NCI-H146 treated with DMSO at 0.1 percent for 48 hours (cell line): ENCODE measurements at regions not wholly inside any gene's neighbourhood (a gene's known extent, or its start where the extent isn't known, plus 50 kb on each side); places are given as distances from the start of the nearest gene placed in this dataset.
"Not testable (repeated sequence)": the region's sequence is repeated elsewhere in the genome, so short reads cannot be mapped to it uniquely, and the experiment has no call there.

Source experiments
- DNase-seq: peaks from one replicate; lab custom pipeline; 2025; ENCODE audit not compliant: unreplicated experiment; lab: John Stamatoyannopoulos, UW

DNA sequence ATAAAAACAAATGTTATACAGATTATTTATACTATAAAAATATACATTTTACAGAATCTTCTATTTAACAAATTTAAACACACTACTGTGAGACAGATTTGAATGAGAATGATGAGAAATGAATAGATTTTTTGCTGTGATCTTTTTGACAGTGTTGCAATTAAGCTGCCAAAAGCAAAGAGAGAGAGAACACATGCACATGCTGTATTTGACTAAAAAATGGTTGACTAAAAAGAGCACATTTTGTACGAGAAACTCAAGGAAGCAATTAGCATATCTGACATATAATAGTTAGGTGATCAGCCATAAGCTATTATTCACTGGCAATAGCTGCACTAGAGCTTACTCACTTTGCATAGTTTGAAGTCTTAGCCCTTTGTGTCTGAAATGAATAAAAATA lies 115.8 kb downstream of the SYT10 start:
- no peak for DNase-seq

DNA sequence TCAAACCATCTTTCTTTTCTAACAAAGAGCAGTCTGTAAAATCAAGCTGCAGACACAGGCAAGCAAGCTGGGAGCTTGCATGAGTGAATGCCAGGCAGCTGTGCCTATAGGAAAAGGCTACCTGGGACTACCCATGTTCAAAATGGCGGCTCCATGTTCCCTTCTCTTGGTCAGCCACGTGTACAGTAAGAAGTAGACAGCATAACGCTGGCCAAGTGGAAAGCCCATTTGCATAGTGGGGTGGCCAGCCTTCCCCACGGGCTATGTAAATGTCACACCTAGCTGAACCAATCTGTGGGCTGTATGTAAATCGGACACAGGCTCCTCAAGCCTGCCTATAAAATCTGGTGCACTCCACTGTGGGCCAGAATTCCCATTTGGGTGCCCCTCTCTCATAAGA lies 117.1 kb downstream of the SYT10 start:
- peak; percentile 55 for DNase-seq

DNA sequence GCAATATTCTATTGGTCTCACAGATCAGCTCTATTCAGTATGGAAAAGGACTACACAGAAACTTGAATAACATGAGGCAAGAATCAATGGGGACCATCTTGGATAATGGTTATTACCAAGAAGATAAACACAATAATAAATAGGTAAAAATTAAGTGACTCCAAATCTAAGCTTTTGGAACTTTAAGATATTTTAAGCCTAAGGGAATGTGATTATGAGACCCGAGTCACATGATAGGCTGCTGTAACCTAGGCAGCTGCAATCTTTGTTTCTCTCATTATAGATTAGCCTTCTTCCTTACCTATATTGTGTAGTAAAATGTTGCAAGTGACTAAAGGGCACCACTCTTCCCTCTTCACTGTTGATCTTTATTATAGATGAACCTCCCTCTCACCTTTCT lies 121.9 kb downstream of the SYT10 start:
- DNase-seq = no peak

DNA sequence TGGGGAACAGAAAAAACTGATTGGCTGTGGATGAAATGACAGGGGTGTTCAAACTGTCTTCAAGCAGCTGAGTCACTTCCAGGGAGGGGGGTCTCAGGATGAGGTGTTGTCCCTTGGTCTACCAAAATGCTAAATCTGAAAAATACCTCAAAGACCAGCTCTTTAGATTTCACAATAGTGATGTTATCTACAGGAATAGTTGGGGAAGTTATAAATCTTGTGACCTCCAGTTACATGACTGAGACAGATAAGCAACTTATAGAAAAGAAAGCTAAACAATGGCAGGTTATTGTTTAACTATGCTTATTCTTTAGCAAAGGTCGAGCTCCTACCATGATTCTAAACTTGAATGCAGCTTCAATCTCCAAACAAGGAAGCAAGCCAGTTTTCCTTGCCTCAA lies 125.4 kb downstream of the SYT10 start:
- DNase-seq = no peak

DNA sequence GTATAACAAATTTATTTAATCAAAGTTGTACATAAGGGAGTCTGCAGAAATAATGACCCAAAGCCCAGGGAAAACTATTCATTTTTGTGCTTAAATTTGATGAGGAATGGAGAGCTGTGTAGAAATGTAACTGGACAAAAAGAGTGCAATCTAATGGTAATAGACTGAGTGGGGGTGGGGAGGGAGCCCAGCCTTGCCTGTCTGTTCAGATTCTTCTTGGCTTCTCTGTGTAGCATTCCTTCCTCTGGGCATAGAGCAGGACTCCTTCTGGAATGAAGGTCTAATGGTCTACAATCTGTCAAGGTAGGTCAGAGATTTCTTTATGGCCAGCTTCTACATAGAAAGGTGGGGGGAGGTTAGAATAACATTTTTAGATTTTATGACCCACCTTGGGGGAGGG lies 126.1 kb downstream of the SYT10 start:
- no peak for DNase-seq

DNA sequence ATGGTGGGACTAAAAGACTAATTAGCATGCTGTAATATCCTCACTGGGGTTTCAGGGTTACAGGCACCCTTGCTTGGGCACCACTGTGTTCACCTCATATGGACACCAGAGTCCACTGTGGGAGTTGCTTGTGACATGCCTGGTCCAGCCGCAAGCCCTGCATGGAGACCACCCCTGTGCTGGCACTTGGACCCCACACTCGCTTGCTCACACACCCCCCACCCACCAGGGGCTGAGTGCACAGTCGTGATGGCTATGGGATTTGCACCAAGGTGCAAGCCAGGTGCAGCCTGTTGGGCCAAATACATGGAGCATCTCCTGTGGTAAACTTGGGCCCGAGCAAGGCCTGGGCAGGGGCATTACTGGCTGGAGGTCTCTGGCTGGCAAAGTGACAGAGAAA lies 129.1 kb downstream of the SYT10 start:
- DNase-seq = no peak

DNA sequence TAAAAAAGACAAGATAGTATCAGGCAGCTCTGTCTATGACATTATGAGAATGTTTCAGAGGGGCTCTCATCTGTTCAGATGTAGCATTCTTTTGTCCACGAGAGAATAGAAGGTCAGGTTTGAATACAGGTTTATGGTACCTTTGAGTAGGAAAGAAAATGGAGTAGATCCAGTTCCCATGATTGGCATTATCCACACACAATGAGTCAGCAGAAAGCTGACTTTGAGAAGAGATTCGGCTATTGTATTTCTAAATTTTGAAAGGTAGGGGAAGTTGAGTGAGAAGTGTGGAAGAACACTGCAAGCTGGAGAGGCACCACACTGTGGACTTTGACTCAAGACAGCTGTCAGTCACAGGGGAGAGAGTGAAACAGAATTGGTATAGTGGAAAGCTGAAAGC lies 135.4 kb downstream of the SYT10 start:
- no peak for DNase-seq

DNA sequence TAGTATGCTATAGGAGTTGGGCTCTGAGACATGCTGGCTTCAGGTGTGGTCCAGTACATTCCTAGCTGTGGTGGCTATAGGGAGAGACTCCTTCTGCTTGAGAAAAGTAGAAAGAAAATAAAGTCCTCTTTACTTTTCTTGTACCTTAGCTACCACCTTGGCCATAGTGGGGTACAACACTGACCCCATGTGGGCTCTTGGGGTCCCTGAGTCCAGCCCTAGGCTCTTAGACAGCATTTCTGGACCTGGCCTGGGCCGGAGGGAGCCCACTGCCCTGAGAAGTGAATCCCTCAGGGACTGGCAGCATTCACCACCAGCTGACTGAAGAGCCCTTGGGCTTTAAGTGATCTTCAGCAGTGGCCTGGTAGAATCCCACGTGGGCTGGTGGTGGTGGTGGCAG lies 143.1 kb downstream of the SYT10 start:
- no peak for DNase-seq

DNA sequence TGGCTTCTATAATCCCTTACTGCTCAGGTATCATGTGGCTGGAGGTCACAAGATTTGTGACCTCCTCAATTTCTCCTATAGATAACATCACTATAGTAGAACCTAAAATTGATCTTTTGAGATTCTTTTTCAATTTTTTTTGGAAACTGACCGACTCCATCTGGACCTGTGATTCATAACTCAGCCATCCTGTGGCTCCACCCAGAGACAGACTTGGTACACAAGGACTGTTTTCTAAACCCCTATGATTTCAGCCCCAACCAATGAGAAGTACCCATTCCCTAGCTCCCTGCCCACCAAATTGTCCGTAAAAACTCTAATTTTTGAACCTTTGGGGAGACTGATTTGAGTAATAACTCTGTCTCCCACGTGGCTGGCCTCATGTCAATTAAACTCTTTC lies 148.9 kb downstream of the SYT10 start:
- no peak for DNase-seq

DNA sequence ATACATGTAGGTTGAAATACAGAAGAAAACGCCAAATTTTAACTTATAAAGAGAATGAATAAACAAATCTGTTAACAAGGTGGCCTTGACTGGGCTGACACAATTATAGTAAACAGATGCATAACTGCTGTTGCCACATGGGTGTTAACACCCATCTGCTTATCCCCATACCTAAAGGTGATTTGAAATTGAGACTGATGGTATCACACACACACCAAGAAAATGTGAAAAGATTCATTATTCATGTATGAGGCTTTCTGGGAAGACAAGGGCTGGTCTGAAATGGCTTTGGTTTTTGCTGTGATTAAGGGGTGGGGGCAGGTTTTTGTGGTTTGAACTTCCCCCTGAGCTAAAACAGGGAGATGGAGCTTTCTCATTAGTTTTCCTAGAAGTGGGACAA lies 156.6 kb downstream of the SYT10 start:
- DNase-seq = no peak

DNA sequence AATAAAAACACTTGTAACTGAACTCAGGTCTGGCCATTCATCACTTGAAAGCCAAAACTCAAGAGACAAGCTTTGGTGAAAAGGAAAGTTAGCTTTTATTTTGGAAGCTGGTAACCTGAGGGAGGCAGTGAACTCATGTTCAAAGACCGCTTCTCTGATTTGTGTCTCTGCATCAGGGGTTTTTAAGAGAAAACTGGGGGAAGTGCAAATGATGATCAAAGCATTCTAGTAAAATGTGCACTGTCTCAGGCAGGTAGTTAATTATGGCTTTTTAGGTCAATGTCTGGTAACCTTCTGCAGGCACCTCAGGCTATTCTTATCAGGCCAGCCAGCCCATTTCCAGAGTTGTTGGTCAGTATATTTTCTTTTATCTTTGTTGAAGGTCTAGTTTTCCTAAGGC lies 162.2 kb downstream of the SYT10 start:
- DNase-seq = no peak

DNA sequence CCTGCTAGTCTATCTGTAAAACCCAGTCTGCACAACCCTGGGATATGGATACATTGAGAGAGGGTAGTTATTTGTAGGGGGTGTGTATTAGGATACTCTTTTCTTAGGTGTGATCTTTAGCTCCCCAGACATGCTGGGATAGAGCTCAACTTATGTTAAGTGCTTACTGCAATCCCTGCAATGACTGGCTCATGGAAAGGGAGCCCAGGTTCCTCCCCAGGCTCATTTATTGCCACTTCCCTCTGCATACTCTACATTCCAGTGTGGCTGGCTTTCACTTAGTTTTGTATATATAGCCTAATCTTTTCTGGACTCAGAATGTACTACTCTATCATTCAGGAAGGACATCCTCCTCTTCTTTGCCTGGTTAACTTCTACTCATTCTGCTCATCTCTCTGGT lies 172.0 kb downstream of the SYT10 start:
- DNase-seq = no peak

DNA sequence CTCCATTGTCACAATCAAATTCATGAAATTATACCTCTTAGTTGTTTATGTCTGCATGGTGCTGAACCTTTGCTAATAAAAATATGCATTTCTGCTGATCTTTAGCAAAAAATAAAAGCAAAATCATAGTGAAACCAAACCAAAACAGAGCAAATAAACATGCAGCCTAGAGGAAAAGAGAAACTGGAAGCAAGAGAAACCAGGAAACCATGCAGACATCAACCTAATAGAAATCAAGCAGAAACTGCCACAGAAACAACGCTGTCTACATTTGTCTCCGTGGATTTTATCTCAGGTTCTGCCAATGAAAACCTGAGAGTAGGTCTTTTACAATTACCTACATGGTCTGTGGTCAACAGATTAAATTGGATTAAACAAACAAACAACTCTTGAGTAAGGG lies 173.7 kb downstream of the SYT10 start:
- DNase-seq = no peak

DNA sequence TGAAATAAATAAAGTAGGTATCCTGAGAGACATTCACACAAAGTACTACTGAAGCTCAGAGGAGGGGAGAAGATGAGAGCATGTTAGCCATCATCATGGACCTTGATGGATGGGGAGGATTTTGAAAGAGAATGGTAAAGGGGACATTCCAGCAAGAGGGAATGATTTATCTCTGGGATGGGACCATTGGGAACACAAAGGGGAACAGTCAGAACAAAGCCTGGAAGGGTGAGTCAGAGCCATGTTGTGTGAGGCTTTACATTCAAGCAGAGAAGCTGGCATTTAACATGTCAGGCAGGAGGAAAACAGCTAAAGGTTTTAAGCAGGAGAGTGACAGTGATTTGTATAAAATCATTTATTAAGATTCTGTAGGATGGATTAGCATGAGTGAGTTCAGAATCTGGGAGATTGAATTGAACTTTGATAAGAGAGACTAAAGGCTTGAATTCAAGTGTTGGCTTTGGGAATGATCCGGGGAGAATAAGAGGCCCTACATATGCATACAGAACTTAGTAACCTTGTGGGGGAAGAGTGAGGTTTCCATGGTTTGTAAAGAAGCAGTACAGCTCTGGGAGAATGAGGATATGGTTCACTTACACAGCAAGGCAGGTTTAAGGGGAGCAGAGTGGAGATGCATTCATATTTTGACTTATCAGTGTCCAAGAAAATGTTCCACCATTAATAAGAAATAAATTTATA lies 174.4 kb downstream of the SYT10 start:
- no peak for DNase-seq

DNA sequence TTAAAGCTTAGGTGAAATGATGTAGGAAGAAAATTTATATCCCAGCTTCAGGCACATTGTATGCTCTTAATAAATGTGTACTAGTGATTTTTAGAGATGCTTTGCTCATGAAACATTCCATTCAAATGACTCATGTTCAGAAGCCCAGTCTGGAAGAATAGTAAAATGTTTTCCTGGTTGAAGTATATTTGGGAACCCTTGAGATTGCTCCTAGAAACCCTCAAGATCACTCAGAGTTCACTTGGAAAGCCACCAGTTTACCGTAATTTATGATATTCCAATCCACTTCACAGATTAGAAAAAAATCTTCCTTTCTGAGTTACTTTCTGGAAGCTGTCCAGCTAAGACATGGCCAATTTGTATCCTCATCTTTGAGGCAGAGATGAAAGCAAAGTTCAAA lies 186.4 kb downstream of the SYT10 start:
- no peak for DNase-seq

DNA sequence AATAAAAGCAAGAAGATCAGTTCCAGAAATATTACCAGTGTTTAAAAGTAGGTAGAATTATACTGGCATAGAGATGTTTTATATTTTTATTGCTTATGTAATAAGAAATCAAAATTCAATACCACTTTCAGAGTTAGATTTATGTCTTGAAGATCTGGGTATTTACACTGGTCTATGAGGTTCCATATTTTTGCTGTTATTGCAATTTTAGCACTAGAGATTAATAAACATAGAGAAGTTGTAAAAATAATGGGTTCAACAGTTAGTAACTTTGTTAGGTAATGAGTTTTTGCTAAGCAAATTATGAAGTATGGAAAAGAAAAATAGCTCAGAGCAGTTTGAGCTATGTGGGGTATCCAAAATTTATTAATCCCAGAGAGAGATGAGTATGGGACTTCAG lies 188.1 kb downstream of the SYT10 start:
- DNase-seq = no peak

DNA sequence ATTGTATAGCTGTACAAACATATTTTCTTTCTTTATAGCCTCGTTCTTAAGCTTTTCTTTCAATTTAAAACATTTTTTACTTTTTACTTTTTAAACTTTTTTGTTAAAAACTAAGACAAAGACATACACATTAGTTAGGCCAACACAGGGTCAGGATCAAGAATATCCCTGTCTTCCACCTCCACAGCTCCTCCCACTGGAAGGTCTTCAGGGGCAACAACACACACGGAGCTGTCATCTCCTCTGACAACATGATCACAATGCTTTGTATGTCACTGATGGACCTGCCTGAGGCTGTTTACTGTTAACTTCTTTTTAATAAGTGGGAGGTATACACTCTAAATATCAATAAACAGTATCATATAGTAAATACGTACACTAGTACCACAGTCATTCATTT lies 191.3 kb downstream of the SYT10 start:
- no peak for DNase-seq

DNA sequence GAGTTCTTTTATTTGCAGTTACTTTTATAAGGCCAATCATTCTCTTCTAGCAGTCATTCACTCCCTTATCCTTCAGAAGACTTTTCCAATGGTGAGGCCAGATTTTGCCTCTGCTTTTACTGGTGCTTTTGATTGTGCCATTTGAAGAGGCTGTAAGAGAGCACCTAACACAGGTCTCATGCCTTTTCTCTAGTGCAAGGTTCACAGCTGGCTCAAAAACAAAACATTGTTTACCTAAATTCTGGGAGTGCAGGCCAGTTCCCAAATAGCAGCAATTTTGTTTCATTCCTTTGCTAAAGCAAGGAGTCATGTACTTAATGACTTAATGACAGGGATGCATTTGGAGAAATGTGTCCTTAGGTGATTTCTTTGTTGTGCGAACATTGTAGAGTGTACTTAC lies 192.0 kb downstream of the SYT10 start:
- DNase-seq = no peak

DNA sequence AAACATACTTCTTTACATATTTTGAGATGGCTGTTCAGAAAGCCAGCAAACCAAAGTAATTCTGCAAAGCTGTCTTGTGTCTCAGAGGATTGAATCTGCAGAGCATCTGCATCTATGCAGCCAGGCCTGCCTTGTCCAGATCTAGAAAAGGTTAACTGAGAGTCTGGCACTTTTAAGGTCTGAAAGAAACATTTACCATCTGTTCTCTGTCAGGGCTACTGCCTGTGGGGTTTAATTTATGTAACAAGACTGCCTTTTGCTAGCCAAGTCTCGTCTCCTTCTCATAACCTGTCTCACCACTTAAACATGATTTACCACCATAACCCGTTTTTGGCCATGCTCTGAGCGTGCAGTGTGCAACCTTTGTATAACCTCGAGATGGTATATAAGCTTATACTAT lies 194.2 kb downstream of the SYT10 start:
- no peak for DNase-seq

DNA sequence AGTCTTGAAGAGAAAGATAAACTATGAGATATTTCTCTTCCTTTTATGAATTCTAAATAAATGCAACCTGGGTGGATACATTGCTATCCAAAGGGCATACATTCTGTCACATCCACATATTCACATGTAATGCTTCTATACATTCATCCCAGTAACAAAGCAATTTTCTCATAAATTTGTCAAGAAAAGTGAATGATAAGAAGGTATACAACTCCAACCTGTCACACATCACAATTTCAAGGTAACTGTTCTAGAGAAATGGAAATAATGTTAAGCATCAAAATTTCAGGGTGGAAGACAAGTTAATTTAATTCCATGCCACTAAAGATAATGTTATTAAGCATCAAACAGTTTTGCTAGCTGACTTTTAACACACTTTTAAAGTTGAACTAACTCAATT lies 212.9 kb downstream of the SYT10 start:
- no peak for DNase-seq

DNA sequence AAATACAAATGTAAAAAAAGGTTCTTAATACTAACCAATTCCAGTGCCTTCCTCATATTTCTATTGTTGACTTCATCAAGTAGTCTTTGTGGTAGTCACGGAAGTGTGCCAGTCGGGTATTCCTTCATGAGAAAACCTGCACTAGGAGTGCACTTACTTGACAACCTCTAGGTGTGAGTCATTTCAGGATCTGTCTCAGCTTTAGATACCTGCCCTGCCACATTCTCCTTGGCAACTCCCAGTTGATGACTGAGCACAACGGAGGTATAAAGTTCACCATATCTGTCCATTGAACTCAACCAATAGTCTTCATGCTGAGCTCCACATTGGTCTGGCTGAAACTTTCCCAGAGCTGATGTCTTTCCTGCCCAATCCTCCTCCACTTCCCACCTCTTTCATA lies 215.7 kb downstream of the SYT10 start:
- DNase-seq = no peak

DNA sequence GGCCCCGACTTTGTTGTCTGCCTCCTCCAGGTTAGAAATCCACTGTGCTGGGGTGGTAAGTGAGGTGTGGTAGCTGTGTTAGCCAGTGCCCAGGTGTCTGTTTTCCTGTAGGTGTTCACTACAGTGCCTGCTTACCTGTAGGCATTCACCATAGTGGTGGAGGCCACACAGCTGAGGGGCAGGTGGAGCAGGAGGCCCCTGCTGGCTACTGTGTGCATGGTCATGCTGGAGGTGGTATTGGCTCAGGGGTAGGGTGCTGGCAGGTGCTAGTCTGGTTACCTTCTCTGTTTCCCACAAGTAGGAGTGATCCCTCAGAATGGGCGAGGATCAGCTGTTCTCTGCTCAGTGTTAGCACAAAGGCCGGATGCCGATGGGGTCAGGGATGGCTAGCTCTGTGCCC lies 217.3 kb downstream of the SYT10 start:
- no peak for DNase-seq

DNA sequence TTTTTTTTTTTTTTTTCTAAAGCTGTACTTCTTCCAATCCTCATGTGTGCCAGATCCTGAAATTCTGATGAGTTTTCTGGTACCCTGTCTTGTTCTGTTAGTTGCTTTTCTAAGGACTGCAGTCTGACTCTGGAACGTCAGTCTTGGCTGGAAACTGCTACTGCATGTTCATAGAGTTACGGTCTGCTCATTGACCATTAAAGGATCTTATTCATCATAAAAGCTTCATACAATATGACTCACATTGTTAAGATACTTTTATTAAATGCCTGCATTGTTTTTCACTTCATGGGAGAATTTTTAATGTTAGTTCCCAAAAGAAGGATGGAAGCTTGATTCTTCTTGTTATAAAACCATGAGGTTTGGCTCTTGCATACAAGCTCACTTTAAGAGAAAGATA lies 233.6 kb downstream of the SYT10 start:
- no peak for DNase-seq

DNA sequence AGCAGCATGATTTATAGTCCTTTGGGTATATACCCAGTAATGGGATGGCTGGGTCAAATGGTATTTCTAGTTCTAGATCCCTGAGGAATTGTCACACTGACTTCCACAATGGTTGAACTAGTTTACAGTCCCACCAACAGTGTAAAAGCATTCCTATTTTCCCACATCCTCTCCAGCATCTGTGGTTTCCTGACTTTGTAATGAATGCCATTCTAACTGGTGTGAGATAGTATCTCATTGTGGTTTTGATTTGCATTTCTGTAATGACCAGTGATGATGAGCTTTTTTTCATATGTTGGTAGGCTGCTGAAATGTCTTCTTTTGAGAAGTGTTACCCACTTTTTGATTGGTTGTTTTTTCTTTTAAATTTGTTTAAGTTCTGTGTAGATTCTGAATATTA lies 245.2 kb downstream of the SYT10 start:
- not testable (repeated sequence) for DNase-seq
